Transverse colon (tissue), 4 donors: ENCODE measurements at regions not wholly inside any gene's neighbourhood (a gene's known extent, or its start where the extent isn't known, plus 50 kb on each side); places are given as distances from the start of the nearest gene placed in this dataset.

Source experiments
- DNase-seq: peaks from one replicate; pipeline ENCODE4 v3.0.0-alpha.2; 2019
- H3K27ac ChIP-seq, 4 donors: fragments of 200-600 bp; sonication (generic); 2 replicates each; pipeline ENCODE4 v1.5.1; 2016 to 2018; ENCODE audit warnings: inconsistent platforms in 4 of 4
- H3K27me3 ChIP-seq: fragments of 200-600 bp; sonication (generic); 2 replicates; pipeline ENCODE4 v1.5.1; 2017; ENCODE audit warnings: inconsistent platforms
- H3K36me3 ChIP-seq, 4 donors: fragments of 200-600 bp; sonication (generic); 2 replicates each; pipeline ENCODE4 v1.5.1; 2017 to 2019; ENCODE audit warnings: inconsistent platforms in 4 of 4
- H3K4me1 ChIP-seq, 4 donors: fragments of 200-600 bp; sonication (generic); 2 replicates each; pipeline ENCODE4 v1.5.1; 2017 to 2020; ENCODE audit warnings: inconsistent platforms in 4 of 4
- H3K4me3 ChIP-seq, 4 donors: fragments of 200-600 bp; sonication (generic); 1 replicate in 1 of 4; 2 replicates in 3 of 4; pipeline versions ENCODE4 v1.5.1 to v1.6.1; 2017 to 2019; ENCODE audit warnings: inconsistent platforms in 4 of 4
- H3K9me3 ChIP-seq, 2 donors: fragments of 200-600 bp; sonication (generic); 2 replicates each; pipeline ENCODE4 v1.5.1; 2017 to 2019; ENCODE audit warnings: inconsistent platforms in 2 of 2
- CTCF ChIP-seq, 5 experiments: fragments of 200-600 bp in 3 of 5; fragments of 450-650 bp in 2 of 5; sonication (generic) in 3 of 5; IDR thresholded peaks; 1 replicate in 2 of 5; 2 replicates in 3 of 5; pipeline ENCODE4 v1.5.1; 2016 to 2017; ENCODE audit warnings: antibody characterized with exemption in 5 of 5, inconsistent platforms in 3 of 5, mild to moderate bottlenecking in 2 of 5, moderate library complexity in 1 of 5
- EP300 ChIP-seq: sonication (generic); formaldehyde crosslinking; IDR thresholded peaks from one replicate; pipeline ENCODE4 v1.6.1; 2017; ENCODE audit warnings: antibody characterized with exemption, low read depth
- POLR2A ChIP-seq: fragments of 450-650 bp; IDR thresholded peaks from one replicate; pipeline ENCODE4 v1.6.1; 2016; ENCODE audit warnings: antibody characterized with exemption, mild to moderate bottlenecking, moderate library complexity
- POLR2AphosphoS5 ChIP-seq, 3 donors: sonication (generic); formaldehyde crosslinking; IDR thresholded peaks; one replicate each; pipeline ENCODE4 v1.6.1; 2016; ENCODE audit warnings: antibody characterized with exemption in 3 of 3
- WGBS, 2 donors: methylation state at CpG; one replicate each; pipeline ENCODE4 v1.1.5; 2018; ENCODE audit warnings: low coverage in 1 of 2; 5-methylcytosine and 5-hydroxymethylcytosine counted together
- in situ Hi-C, 4 donors: fragments of 200-750 bp; cut with MboI; loops; one replicate each; pipeline versions ENCODE4 v1.15.0 to v1.15.1; 2017; ENCODE audit warnings: low sequenced_read_pairs in 3 of 4, low pct_ligation_motif_present in 1 of 4, low pct_unique_long_range_greater_than_20kb in 1 of 4
- intact Hi-C: fragments of 100-400 bp; cut with DNase I; formaldehyde crosslinking; loops from one replicate; pipeline ENCODE4 v1.15.1; 2023; ENCODE audit warnings: low total_unique reads

- no peaks in the 10 kb centered on the region for H3K4me1 ChIP-seq
- intact Hi-C loops, result loop anchor here (10.0 kb wide), 1 partner anchor 1854 kb away; no protein-coding TSS in a partner anchor
- WGBS, 2 donors, result 88 to 90% methylated on average over 1 of the region's 1 CpG
- no peaks in the 10 kb centered on the region for H3K36me3 ChIP-seq
- in situ Hi-C loops, result no loop called here
- H3K4me3 ChIP-seq, result no peak overlapping the region
- no peak for DNase-seq
- TF ChIP-seq CTCF (IDR thresholded peaks at IDR 0.05) (no peak), EP300 (no peak), POLR2AphosphoS5 (IDR thresholded peaks at IDR 0.05) (no peak), POLR2A (no peak)
- H3K9me3 ChIP-seq, result no peaks in the 10 kb centered on the region
- no peaks in the 10 kb centered on the region for H3K27me3 ChIP-seq
- no peak overlapping the region for H3K27ac ChIP-seq
These were observed 159.7 kb upstream of the PRICKLE1 start for GRCh38 chr12:42749239-42749638.

GRCh38 chr12:42744539-42745182 is 155.1 kb upstream of the PRICKLE1 start:
- H3K4me3 ChIP-seq, result no peak overlapping the region
- H3K4me1 ChIP-seq, result peaks cover 0 to 5% (median 0%) of the 10 kb centered on the region in 4 donors
- 10 to 37% methylated on average over 2 to 5 of the region's 5 CpGs for WGBS, 2 donors
- no peak overlapping the region for H3K27ac ChIP-seq
- no peaks in the 10 kb centered on the region for H3K9me3 ChIP-seq
- TF ChIP-seq POLR2AphosphoS5 (IDR thresholded peaks at IDR 0.05) (no peak), POLR2A (no peak), CTCF (IDR thresholded peaks at IDR 0.05) (no peak), EP300 (no peak)
- no peak for DNase-seq
- no peaks in the 10 kb centered on the region for H3K36me3 ChIP-seq
- in situ Hi-C loops (no loop called here), intact Hi-C loops (loop anchor here (10.0 kb wide), 1 partner anchor 1850 kb away; no protein-coding TSS in a partner anchor)
- H3K27me3 ChIP-seq, result no peaks in the 10 kb centered on the region

DNA sequence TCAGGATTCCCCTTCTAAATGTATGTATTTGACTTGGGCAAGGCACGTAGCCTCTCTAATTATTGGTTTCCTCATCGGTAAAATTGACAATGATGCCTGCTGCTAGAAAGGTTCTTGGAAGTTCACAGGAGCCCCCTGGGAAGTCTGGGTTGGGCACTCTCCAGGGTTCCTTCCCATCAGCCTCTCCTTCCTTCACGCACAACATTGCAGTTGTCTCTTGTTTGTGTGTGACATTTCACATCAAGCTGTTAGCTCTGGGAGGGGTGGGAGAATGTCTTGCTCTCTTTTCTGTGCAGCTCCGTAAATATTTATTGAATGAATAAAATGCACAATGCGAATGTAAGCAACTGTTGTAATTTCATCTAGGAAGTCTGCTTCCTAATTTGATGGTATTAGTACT is 153.2 kb upstream of the PRICKLE1 start:
- intact Hi-C loops, result loop anchor here (10.0 kb wide), 1 partner anchor 1848 kb away; no protein-coding TSS in a partner anchor
- TF ChIP-seq CTCF (IDR thresholded peaks at IDR 0.05) (no peak), POLR2A (no peak), POLR2AphosphoS5 (IDR thresholded peaks at IDR 0.05) (no peak), EP300 (no peak)
- Histone ChIP-seq H3K9me3 (no peaks in the 10 kb centered on the region), H3K27ac (peak overlapping the region in 2 of 4 donors; percentile 50 to 57), H3K4me1 (peaks cover 0 to 5% (median 0%) of the 10 kb centered on the region in 4 donors), H3K27me3 (no peaks in the 10 kb centered on the region), H3K36me3 (no peaks in the 10 kb centered on the region), H3K4me3 (no peak overlapping the region)
- DNase-seq, result no peak
- in situ Hi-C loops, result no loop called here
- 45 to 54% methylated on average over 3 to 5 of the region's 5 CpGs for WGBS, 2 donors

- Histone ChIP-seq H3K27ac (peak overlapping the region in 2 of 4 donors; percentile 50 to 57), H3K4me3 (no peak overlapping the region), H3K4me1 (peaks cover 0 to 5% (median 0%) of the 10 kb centered on the region in 4 donors), H3K9me3 (no peaks in the 10 kb centered on the region), H3K36me3 (no peaks in the 10 kb centered on the region), H3K27me3 (no peaks in the 10 kb centered on the region)
- WGBS, 2 donors, result 51 to 58% methylated on average over 7 of the region's 7 CpGs
- no peak for TF ChIP-seq EP300
- no peak for TF ChIP-seq POLR2A
- no peak for TF ChIP-seq POLR2AphosphoS5 (IDR thresholded peaks at IDR 0.05)
- TF ChIP-seq CTCF (IDR thresholded peaks at IDR 0.05), result no peak
- intact Hi-C loops, result loop anchor here (10.0 kb wide), 1 partner anchor 1847 kb away; no protein-coding TSS in a partner anchor
- in situ Hi-C loops, result no loop called here
- no peak for DNase-seq
These were observed 152.4 kb upstream of the PRICKLE1 start for GRCh38 chr12:42741771-42742510.
